Spleen (tissue), 11 donors: ENCODE measurements at regions not wholly inside any gene's neighbourhood (a gene's known extent, or its start where the extent isn't known, plus 50 kb on each side); places are given as distances from the start of the nearest gene placed in this dataset.

Experiments used
- DNase-seq: peaks from one replicate; pipeline ENCODE4 v3.0.0-alpha.2; 2020
- H3K27ac ChIP-seq, 8 donors: fragments of 200-600 bp; sonication (generic) in 7 of 8; 1 replicate in 4 of 8; 2 replicates in 4 of 8; pipeline versions ENCODE4 v1.5.0 to v1.8.0; 2016 to 2021; ENCODE audit warnings: inconsistent platforms in 4 of 8, mild to moderate bottlenecking in 4 of 8, moderate library complexity in 1 of 8
- H3K27me3 ChIP-seq, 7 donors: fragments of 200-600 bp; sonication (generic) in 6 of 7; replicated peaks in 1 of 7; 1 replicate in 4 of 7; 2 replicates in 3 of 7; pipeline versions ENCODE4 v1.5.0 to v1.8.0; 2016 to 2021; ENCODE audit warnings: inconsistent platforms in 3 of 7, mild to moderate bottlenecking in 1 of 7
- H3K36me3 ChIP-seq, 6 donors: fragments of 200-600 bp; sonication (generic) in 5 of 6; 1 replicate in 4 of 6; 2 replicates in 2 of 6; pipeline versions ENCODE4 v1.5.0 to v1.8.0; 2016 to 2021; ENCODE audit warnings: inconsistent platforms in 2 of 6
- H3K4me1 ChIP-seq, 6 donors: fragments of 200-600 bp; sonication (generic) in 5 of 6; 1 replicate in 3 of 6; 2 replicates in 3 of 6; pipeline versions ENCODE4 v1.5.0 to v1.8.0; 2016 to 2021; ENCODE audit warnings: inconsistent platforms in 3 of 6
- H3K4me3 ChIP-seq, 8 donors: fragments of 200-600 bp; sonication (generic) in 7 of 8; 1 replicate in 4 of 8; 2 replicates in 4 of 8; pipeline versions ENCODE4 v1.5.0 to v1.8.0; 2016 to 2021; ENCODE audit warnings: inconsistent platforms in 4 of 8, mild to moderate bottlenecking in 4 of 8, moderate library complexity in 2 of 8
- H3K9me3 ChIP-seq, 8 donors: fragments of 200-600 bp; sonication (generic) in 7 of 8; 1 replicate in 4 of 8; 2 replicates in 4 of 8; pipeline versions ENCODE4 v1.5.0 to v1.8.0; 2016 to 2021; ENCODE audit warnings: inconsistent platforms in 4 of 8
- CTCF ChIP-seq, 11 experiments: fragments of 200-600 bp in 7 of 11; fragments of 450-650 bp in 4 of 11; sonication (generic) in 4 of 11; IDR thresholded peaks in 8 of 11; conservative IDR thresholded peaks in 3 of 11; 1 replicate in 7 of 11; 2 replicates in 4 of 11; pipeline versions ENCODE4 v1.4.0 to v1.8.0; 2016 to 2021; ENCODE audit warnings: antibody characterized with exemption in 11 of 11, inconsistent platforms in 4 of 11, mild to moderate bottlenecking in 1 of 11
- POLR2A ChIP-seq, 3 donors: fragments of 450-650 bp; IDR thresholded peaks; one replicate each; pipeline ENCODE4 v1.5.1; 2017; ENCODE audit warnings: antibody characterized with exemption in 3 of 3, mild to moderate bottlenecking in 1 of 3
- POLR2AphosphoS5 ChIP-seq, 3 donors: sonication (generic); formaldehyde crosslinking; IDR thresholded peaks; one replicate each; pipeline ENCODE4 v1.5.1; 2017; ENCODE audit warnings: antibody characterized with exemption in 3 of 3
- WGBS, 5 donors: extraction: QIAGEN DNeasy Blood & Tissue Kit in 3 of 5; methylation state at CpG; one replicate each; pipeline versions ENCODE4 v1.1.5 to v1.1.7; 2013 to 2018; 5-methylcytosine and 5-hydroxymethylcytosine counted together
- intact Hi-C: fragments of 100-400 bp; cut with DNase I; formaldehyde crosslinking; loops from one replicate; pipeline ENCODE4 v1.15.0; 2023; ENCODE audit warnings: low total_unique reads
- donor health status: healthy with polysubstance abuse.
- donor health status: DM: no; HTN: no; CAD: no; lungs with moderate emphysema.
- donor health status: DM: no; HTN: no; CAD: no.
- donor health status: Bipolar disorder and iron deficiency.
- donor health status: healthy.
- donor health status: DM: no; HTN: no; CAD: no.
- donor health status: DM: yes; HTN: yes; CAD: no.

GRCh38 chr13:106700007-106700406 lies 132.1 kb upstream of the ARGLU1 start:
- no peak for DNase-seq
- 86 to 95% (median 91%) methylated on average over 8 of the region's 8 CpGs for WGBS, 5 donors
- Histone ChIP-seq H3K9me3 (no peaks in the 10 kb centered on the region), H3K4me3 (no peak overlapping the region), H3K36me3 (no peaks in the 10 kb centered on the region), H3K4me1 (peaks cover 0 to 5% (median 0%) of the 10 kb centered on the region in 6 donors), H3K27me3 (no peaks in the 10 kb centered on the region), H3K27ac (no peak overlapping the region)
- TF ChIP-seq POLR2A (IDR thresholded peaks at IDR 0.05) (no peak), POLR2AphosphoS5 (IDR thresholded peaks at IDR 0.05) (no peak), CTCF (IDR thresholded peaks at IDR 0.05 in 8 of 11, conservative IDR thresholded peaks at IDR 0.05 in 3 of 11) (no peak)
- intact Hi-C loops: no loop called here

DNA sequence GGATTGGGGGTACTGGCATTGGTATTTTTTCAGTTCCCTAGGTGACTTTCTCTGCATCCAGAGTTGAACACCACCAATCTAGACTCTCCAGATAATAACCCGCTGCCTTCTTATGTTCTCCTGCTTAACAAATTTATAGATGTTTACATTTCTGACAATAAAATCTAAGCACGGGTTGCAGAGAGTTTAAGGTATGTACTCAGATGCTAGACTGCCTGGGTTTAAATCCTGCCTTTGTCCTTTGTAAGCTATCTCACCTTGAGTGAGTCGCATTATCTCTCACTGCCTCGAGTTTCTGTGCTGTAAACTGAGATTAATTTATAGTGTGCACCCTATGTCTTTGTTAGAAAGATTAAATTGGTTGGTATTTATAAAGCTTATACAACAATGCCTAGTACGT lies 131.4 kb upstream of the ARGLU1 start:
- Histone ChIP-seq H3K4me3 (no peak overlapping the region), H3K4me1 (peaks cover 0 to 5% (median 0%) of the 10 kb centered on the region in 6 donors), H3K27me3 (no peaks in the 10 kb centered on the region), H3K27ac (no peak overlapping the region), H3K9me3 (no peaks in the 10 kb centered on the region), H3K36me3 (no peaks in the 10 kb centered on the region)
- 83 to 94% (median 87%) methylated on average over 5 of the region's 5 CpGs for WGBS, 5 donors
- DNase-seq: no peak
- intact Hi-C loops: no loop called here
- TF ChIP-seq CTCF (IDR thresholded peaks at IDR 0.05 in 8 of 11, conservative IDR thresholded peaks at IDR 0.05 in 3 of 11) (no peak), POLR2A (IDR thresholded peaks at IDR 0.05) (no peak), POLR2AphosphoS5 (IDR thresholded peaks at IDR 0.05) (no peak)

DNA sequence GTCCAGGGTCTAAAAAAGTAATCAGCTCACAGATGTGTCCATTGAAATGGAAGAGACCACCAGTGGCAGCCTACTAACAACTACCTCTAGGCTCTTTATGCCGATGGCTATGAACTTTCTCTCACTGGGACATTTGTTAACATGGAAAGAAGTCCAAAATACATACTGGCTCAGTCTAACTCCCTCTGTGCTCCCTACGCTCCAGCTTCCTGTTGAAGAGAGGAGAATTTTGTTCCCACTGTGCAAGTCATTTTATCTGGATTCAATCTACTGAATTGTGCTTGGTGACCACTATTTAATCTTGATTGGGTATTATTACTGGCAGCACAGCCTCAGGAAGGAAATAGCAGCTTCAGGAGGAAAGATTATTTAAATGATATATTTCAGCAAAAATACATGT lies 128.8 kb upstream of the ARGLU1 start:
- no peaks in the 10 kb centered on the region for H3K9me3 ChIP-seq

GRCh38 chr13:106696140-106696539 lies 128.2 kb upstream of the ARGLU1 start:
- H3K36me3 ChIP-seq: no peaks in the 10 kb centered on the region
- WGBS, 5 donors: 59 to 89% (median 65%) methylated on average over 3 of the region's 3 CpGs
- no peak for DNase-seq
- TF ChIP-seq CTCF (IDR thresholded peaks at IDR 0.05 in 8 of 11, conservative IDR thresholded peaks at IDR 0.05 in 3 of 11) (no peak), POLR2A (IDR thresholded peaks at IDR 0.05) (no peak), POLR2AphosphoS5 (IDR thresholded peaks at IDR 0.05) (no peak)
- no peaks in the 10 kb centered on the region for H3K4me1 ChIP-seq
- no peak overlapping the region for H3K27ac ChIP-seq
- no peaks in the 10 kb centered on the region for H3K27me3 ChIP-seq
- no peaks in the 10 kb centered on the region for H3K9me3 ChIP-seq
- H3K4me3 ChIP-seq: no peak overlapping the region
- intact Hi-C loops: no loop called here

More for the DNA sequence above, 128.8 kb upstream of the ARGLU1 start:
- no peak overlapping the region for H3K27ac ChIP-seq
- no peak for TF ChIP-seq POLR2AphosphoS5 (IDR thresholded peaks at IDR 0.05)
- TF ChIP-seq POLR2A (IDR thresholded peaks at IDR 0.05): no peak
- TF ChIP-seq CTCF (IDR thresholded peaks at IDR 0.05 in 8 of 11, conservative IDR thresholded peaks at IDR 0.05 in 3 of 11): no peak
- 75 to 85% (median 77%) methylated on average over 2 of the region's 2 CpGs for WGBS, 5 donors
- intact Hi-C loops: no loop called here
- H3K27me3 ChIP-seq: no peaks in the 10 kb centered on the region
- no peak for DNase-seq
- no peak overlapping the region for H3K4me3 ChIP-seq
- no peaks in the 10 kb centered on the region for H3K36me3 ChIP-seq
- no peaks in the 10 kb centered on the region for H3K4me1 ChIP-seq
